ENCODE measurements at regions not wholly inside any gene's neighbourhood (a gene's known extent, or its start where the extent isn't known, plus 50 kb on each side); places are given as distances from the start of the nearest gene placed in this dataset.

GRCh38 chr14:86015511-86015910, 485.6 kb downstream of the FLRT2 start:
- TF ChIP-seq CTCF (IDR thresholded peaks at IDR 0.05; ENCODE audit: insufficient read depth, low read length, poor library complexity, severe bottlenecking): no peak
- no peaks in the 10 kb centered on the region for H3K27me3 ChIP-seq (replicated peaks; ENCODE audit: control insufficient read depth, insufficient read depth, low read length)
- no peak overlapping the region for H3K4me3 ChIP-seq (replicated peaks; ENCODE audit: low read depth, low read length)
- H3K36me3 ChIP-seq (ENCODE audit: control insufficient read depth, insufficient read depth, low read length): no peaks in the 10 kb centered on the region
- no peak for DNase-seq (ENCODE audit: extremely low read depth, insufficient read length)

- DNase-seq (ENCODE audit: extremely low read depth, insufficient read length): no peak
Measured at GRCh38 chr14:86013641-86014040, 483.7 kb downstream of the FLRT2 start.

GRCh38 chr14:86012461-86012860, 482.5 kb downstream of the FLRT2 start:
- no peak overlapping the region for H3K4me3 ChIP-seq (replicated peaks; ENCODE audit: low read depth, low read length)
- H3K27me3 ChIP-seq (replicated peaks; ENCODE audit: control insufficient read depth, insufficient read depth, low read length): no peaks in the 10 kb centered on the region
- no peaks in the 10 kb centered on the region for H3K36me3 ChIP-seq (ENCODE audit: control insufficient read depth, insufficient read depth, low read length)
- TF ChIP-seq CTCF (IDR thresholded peaks at IDR 0.05; ENCODE audit: insufficient read depth, low read length, poor library complexity, severe bottlenecking): no peak
- no peak for DNase-seq (ENCODE audit: extremely low read depth, insufficient read length)

More at GRCh38 chr14:86013641-86014040, 483.7 kb downstream of the FLRT2 start:
- H3K27me3 ChIP-seq (replicated peaks; ENCODE audit: control insufficient read depth, insufficient read depth, low read length): no peaks in the 10 kb centered on the region
- H3K36me3 ChIP-seq (ENCODE audit: control insufficient read depth, insufficient read depth, low read length): no peaks in the 10 kb centered on the region
- no peak for TF ChIP-seq CTCF (IDR thresholded peaks at IDR 0.05; ENCODE audit: insufficient read depth, low read length, poor library complexity, severe bottlenecking)
- no peak overlapping the region for H3K4me3 ChIP-seq (replicated peaks; ENCODE audit: low read depth, low read length)

GRCh38 chr14:86003998-86004397, 474.1 kb downstream of the FLRT2 start:
- no peaks in the 10 kb centered on the region for H3K36me3 ChIP-seq (ENCODE audit: control insufficient read depth, insufficient read depth, low read length)
- no peaks in the 10 kb centered on the region for H3K27me3 ChIP-seq (replicated peaks; ENCODE audit: control insufficient read depth, insufficient read depth, low read length)
- H3K4me3 ChIP-seq (replicated peaks; ENCODE audit: low read depth, low read length): no peak overlapping the region
- TF ChIP-seq CTCF (IDR thresholded peaks at IDR 0.05; ENCODE audit: insufficient read depth, low read length, poor library complexity, severe bottlenecking): no peak
- no peak for DNase-seq (ENCODE audit: extremely low read depth, insufficient read length)

- Histone ChIP-seq H3K36me3 (ENCODE audit: control insufficient read depth, insufficient read depth, low read length) (no peaks in the 10 kb centered on the region), H3K27me3 (replicated peaks; ENCODE audit: control insufficient read depth, insufficient read depth, low read length) (no peaks in the 10 kb centered on the region), H3K4me3 (replicated peaks; ENCODE audit: low read depth, low read length) (no peak overlapping the region)
- TF ChIP-seq CTCF (IDR thresholded peaks at IDR 0.05; ENCODE audit: insufficient read depth, low read length, poor library complexity, severe bottlenecking): no peak
- no peak for DNase-seq (ENCODE audit: extremely low read depth, insufficient read length)
Measured at GRCh38 chr14:85996551-85996950, 466.6 kb downstream of the FLRT2 start.

DNA sequence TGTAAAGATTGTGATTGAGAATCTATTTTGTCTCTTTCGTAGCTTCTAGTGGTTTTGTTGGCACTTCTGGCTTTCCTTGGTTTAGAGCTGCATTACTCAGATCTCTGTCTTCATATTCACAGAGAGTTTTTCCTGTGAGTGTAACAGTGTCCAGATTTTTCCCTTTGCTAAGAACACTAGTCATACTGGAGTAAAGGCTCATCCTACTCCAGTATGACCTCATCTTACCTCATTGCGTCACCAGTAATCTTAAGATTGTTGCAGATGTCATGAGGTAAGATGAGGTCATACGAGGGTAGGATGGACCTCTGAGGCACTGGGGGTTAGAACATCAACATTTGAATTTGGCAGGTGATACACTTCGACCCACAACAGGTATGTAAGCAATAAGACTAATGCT, 461.2 kb downstream of the FLRT2 start:
- H3K4me3 ChIP-seq (replicated peaks; ENCODE audit: low read depth, low read length): no peak overlapping the region
- TF ChIP-seq CTCF (IDR thresholded peaks at IDR 0.05; ENCODE audit: insufficient read depth, low read length, poor library complexity, severe bottlenecking): no peak
- no peaks in the 10 kb centered on the region for H3K27me3 ChIP-seq (replicated peaks; ENCODE audit: control insufficient read depth, insufficient read depth, low read length)
- no peaks in the 10 kb centered on the region for H3K36me3 ChIP-seq (ENCODE audit: control insufficient read depth, insufficient read depth, low read length)
- no peak for DNase-seq (ENCODE audit: extremely low read depth, insufficient read length)
